ENCODE measurements at regions not wholly inside any gene's neighbourhood (a gene's known extent, or its start where the extent isn't known, plus 50 kb on each side); places are given as distances from the start of the nearest gene placed in this dataset.

GRCh38 chr2:10985901-10986535 is 74.3 kb downstream of the KCNF1 start:
- DNase-seq: no peak

DNA sequence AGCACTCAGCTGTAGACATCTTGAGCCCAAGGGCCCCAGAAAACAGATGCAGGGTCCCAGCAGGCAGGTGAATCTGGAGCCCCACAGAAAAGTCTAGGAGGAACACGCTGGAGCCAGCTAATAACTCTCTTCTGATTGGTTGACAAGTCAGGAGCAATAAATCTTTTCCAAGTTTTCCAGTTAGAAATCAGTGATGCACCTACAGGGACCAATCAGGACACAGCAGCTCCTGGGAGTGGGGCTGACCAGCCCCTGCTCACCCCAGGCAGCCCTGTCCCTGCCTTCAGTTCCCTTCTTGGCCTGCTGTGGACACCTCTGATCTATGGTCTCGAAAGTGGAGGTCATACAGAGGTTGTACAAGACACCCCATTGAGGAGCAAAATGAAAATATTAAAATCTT is 75.7 kb downstream of the KCNF1 start:
- no peak for DNase-seq

- no peak for DNase-seq
Measured at GRCh38 chr2:10987861-10988260, 76.1 kb downstream of the KCNF1 start.

DNA sequence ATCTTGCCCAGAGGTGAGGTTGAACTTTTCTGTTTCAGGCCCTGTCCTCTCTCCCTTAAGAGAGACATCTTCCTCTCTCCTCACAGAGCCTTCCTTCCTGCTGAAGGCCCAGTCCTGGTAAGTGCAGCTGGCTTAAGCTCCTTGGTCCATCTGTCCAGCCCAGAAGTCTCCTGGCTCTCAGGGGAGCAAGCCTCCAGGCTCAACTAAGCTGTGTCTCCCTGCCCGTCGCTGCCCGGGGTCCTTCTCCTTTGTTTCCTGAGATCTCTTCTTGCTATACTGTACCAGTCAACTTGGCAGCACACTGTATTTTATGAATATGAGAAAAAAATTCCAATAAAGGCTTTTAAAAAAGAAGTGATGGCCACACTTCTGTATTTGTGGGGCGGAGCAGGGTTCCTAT is 77.4 kb downstream of the KCNF1 start:
- no peak for DNase-seq

DNA sequence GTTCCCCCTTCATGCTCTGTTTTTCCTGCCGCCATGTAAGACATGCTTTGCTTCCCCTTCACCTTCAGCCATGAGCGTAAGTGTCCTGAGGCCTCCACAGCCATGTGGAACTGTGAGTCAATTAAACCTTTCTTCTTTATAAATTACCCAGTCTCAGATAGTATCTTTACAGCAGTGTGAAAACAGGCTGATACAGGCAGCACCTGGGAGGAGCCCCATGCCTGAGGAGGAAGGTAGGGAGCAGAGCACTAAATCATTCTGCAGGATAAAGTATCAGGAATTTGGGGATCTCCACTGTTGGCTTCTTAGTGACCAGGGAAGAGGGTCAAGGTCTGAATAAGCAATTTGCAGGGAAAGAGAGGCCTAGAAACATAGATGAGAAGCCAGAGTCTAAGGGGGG is 78.0 kb downstream of the KCNF1 start:
- no peak for DNase-seq

DNA sequence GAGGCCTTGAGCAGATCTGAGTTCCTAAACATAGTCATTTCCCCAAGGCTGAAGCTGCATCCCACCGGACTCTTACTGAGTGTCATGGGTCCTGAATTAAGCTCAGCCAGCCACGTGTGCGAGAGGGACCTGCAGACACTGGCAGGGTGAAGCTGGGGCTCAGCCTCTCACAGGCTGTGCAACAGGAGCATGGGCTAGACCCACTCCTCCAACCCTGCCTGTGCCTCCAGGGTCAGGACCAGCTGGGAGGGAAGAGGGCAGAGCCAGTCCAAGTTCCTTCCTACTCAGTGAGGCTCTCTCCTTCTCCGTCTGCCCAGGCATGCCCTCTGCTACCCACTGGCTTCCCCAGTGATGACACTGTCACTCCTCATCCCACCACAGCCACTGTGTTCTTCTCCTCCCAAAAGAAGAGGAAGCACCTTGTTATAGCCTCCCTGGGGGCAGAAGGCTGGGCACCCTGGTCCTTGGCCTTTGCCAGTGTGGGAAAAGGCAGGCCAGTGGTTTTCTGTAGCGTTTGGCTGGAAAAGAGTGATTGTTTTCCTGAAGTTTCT is 78.9 kb downstream of the KCNF1 start:
- no peak for DNase-seq

GRCh38 chr2:10992023-10992791 is 80.5 kb downstream of the KCNF1 start:
- DNase-seq: no peak

- no peak for DNase-seq
Measured at GRCh38 chr2:10993001-10993481, 81.3 kb downstream of the KCNF1 start.

DNA sequence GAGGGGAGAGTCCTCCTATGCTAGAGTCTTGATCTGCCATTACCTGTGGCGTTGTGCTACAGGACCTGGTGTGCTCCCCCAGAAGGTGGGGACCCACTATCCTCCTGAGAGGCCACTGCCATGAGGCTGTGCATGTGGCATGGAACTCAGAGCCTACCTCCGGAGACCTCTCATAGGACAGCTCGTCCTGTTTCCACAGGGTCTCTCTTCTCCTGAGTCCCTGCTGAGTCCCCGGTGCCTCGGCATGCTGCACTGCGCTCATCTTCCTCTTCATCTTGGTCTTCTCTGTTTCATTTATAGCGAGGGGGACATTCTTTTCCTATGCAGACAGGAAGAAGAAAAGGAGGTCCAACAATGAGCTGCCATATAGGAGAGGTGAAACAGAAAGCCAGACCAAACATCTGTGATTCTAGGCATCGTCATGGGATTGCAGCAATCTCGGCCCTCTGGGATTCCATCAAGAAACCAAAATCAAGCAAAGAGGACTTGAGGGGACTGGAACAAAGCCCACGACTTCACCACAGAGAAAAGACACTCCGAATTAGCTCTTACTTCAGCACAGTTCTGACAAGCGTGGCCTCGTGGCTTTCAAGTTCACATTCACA is 83.7 kb downstream of the KCNF1 start:
- DNase-seq: no peak

DNA sequence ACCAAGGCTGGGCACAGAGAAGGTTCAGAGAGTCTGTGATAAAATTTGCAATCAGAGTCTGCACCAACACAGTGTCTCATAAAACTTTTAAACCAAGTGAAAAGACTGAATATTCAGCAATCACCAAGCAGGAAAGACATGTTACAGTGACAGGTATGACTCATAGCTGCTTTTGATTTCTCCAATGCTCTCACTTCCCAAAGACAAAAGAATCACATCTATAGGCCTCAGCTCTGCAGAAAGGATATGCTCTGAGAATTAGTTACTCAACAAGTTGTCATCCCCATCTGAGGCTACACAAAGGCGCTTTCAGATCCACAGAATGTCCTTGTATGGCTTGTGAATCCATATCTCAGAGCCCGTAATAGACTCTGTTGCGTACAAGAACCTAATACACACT is 92.5 kb downstream of the KCNF1 start:
- no peak for DNase-seq

DNA sequence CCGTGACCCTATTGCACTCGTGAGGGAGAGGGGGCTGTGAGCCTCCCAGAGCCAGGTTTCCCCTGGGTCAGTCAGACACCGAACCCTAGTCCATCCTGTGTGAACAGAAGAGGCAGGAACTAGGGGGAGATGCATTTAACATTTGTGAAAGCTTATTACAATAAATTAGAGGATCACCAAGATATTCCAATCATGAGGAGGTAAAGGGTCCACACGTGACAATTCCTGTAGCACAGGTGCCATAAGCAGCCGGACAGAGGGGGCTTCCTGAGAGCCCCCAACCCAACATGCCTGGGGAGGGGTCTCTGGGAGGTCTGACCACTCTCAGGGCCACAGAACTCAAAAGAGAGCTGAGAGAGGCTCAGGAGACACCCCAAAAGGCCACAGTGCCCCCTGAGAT is 93.3 kb downstream of the KCNF1 start:
- no peak for DNase-seq

DNA sequence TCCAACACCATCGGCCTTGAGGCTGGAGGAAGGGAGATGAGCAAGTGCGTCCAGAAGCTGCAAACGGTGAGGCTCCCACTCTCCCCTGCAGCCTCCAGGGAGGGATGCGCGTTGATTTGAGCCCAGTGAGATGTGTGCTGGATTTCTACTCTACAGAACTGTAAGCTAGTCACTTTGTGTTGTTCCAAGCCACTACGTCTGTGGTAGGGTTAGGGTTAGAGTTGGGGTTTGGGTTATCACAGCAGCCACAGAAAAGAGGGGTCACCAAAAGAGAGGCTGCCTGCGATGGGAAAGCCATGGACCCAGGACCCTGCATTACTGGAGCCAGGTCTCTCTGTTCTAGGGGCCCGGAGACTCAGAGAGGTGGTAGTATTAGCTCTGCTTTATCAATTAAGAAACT is 94.5 kb downstream of the KCNF1 start:
- no peak for DNase-seq

DNA sequence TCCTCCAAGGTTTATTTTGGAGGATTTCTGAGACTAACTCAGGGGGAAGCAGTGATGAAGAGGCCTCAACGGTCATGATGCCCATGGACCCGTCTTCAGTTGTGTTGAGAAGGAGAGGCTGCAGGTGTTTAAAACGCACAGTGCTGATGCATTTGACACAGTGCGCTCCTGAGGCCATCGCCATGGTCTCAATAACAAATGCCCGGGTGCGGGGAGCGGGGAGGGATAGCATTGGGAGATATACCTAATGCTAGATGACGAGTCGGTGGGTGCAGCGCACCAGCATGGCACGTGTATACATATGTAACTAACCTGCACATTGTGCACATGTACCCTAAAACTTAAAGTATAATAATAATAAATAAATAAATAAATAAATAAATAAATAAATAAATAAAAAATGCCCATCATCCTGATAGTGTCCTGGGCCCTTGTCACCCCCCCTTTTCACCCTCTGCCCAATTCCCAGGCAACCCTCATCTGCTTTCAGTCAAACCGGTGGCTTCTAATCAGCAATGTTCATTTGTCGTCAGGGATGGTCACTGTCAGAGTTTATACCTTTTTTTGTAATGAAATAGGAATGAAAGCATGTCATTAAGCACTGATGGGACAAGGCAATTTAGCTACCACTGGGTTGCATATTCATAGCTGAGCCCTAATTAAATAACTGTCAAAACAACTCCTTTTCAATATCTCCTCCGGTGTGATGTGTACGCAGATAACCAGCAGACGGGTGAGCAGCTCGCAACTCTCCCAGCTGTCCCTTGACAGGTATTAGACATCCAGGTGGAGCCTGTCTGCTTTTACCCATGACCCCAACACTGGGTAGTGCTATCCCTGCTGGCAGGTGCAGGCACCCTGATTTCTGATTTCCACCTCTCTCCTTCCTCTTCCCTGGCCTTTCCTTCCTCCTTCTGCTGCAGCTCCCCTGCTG is 95.9 kb downstream of the KCNF1 start:
- no peak for DNase-seq

DNA sequence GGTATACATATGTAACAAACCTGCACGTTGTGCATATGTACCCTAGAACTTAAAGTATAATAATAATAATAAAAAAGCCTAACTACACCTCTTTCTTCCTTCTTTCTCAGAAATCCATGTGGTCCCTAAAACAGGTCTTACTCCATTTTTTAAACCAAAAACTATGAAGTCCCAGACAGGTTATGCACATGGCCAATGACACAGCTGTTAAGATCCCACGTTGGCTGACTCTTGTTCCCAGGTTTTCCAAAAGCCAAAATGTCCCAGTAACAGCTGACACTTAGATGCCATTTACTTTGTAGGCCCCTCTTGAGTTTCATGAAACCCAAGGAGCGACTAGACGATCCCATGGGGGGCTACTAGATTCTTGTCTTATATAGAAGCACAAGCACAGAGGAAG is 97.0 kb downstream of the KCNF1 start:
- no peak for DNase-seq

DNA sequence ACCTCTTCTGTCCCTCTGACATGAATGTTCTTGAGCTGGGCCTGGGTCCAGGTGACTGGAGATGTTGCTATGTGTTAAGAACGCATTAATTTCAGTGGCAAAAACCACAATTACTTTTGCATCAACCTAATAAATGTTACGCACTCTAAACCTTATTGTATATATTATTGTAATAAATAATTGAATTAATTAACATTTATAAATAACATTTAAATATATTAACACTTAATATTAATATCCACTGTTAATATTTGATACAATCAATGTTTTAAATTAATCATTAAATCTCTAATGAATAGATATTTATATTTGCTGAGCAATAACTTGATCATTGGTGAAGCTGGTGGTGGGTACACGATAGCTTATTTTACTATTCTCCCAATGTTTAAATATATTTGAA is 97.4 kb downstream of the KCNF1 start:
- no peak for DNase-seq

GRCh38 chr2:11009891-11010290 is 98.2 kb downstream of the KCNF1 start:
- DNase-seq: no peak

GRCh38 chr2:11011359-11011758 is 99.6 kb downstream of the KCNF1 start:
- no peak for DNase-seq

GRCh38 chr2:11012131-11012693 is 100.5 kb downstream of the KCNF1 start:
- no peak for DNase-seq

DNA sequence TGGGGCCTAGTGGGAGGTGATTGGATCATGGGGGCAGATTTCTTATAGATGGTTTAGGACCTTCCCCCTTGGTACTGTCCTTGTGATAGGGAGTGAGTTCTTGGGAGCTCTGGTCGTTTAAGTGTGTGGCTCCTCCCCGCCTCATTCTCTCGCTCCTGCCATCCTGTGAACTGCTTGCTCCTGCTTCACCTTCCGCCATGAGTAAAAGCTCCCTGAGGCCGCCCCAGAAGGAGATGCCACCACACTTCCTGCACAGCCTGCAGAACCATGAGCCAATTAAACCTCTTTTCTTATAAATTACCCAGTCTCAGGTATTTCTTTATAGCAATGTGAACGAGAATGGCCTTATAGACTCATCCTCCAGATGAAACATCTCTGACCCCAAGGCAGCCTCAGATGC is 101.5 kb downstream of the KCNF1 start:
- no peak for DNase-seq

- DNase-seq: no peak
Measured at GRCh38 chr2:11014026-11014425, 102.3 kb downstream of the KCNF1 start.

DNA sequence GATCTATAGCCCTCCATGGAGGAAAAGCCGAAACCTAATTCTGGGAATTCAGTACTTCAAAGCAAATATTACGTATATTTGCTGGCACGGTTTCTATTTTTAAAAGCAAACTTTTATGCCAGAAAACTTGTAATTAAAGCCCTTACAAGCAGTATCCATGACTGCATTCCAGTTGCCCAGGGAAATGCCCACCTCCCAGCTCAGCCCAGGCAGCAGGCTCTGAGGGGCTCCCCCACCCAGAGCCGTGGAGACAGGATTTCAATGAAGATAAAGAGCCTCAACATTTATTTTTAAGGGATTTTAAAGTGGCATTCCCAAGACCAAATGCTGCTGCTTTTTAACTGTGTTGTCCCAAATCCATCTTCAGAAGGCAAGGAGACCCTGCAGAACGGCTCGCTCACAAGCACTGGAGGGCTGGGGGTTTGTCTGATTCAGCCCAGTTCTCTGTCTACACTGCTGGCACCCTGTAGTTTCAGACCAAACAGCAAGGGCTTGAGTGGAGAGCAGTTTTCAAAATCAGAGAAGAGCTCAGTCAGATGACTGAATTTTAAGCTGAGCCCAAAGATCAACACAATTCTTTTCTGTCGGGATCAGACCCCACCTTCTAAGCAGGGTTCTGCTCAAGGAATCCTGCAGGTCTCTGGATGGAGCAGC is 105.1 kb downstream of the KCNF1 start:
- DNase-seq: no peak

DNA sequence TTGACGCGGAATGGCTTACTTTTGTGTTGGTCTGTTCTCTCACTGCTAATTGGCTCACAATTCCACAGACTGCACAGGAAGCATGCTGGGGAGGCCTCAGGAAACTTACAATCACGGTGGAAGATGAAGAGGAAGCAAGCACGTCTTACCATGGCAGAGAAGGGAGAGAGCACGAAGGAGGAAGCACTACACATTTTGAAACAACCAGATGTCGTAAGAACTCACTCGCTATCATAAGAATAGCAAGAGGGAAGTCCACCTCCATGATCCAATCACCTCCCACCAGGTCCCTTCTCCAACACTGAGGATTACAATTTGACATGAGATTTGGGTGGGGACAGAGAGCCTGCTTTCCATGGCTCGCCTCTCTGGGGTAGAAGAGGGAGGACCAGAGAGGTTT is 106.2 kb downstream of the KCNF1 start:
- no peak for DNase-seq
